IMR-90 (cell line): ENCODE measurements at regions not wholly inside any gene's neighbourhood (a gene's known extent, or its start where the extent isn't known, plus 50 kb on each side); places are given as distances from the start of the nearest gene placed in this dataset.

Experiments used
- POLR2A ChIP-seq: IDR thresholded peaks from 2 replicates; pipeline ENCODE4 v1.6.1; 2012; ENCODE audit warnings: mild to moderate bottlenecking, low read depth, low read length
- TF ChIP-seq, protein P1 (sequence below): conservative IDR thresholded peaks from 2 replicates; pipeline ENCODE4 v1.5.1; 2012; ENCODE audit warnings: mild to moderate bottlenecking, low read depth, low read length, improper control_type of control experiment
- TF ChIP-seq, protein P2 (sequence below): fragments of 150-350 bp; IDR thresholded peaks from 2 replicates; pipeline ENCODE4 v1.6.1; 2017; ENCODE audit warnings: mild to moderate bottlenecking, antibody characterized with exemption, low read length, low read depth

DNA sequence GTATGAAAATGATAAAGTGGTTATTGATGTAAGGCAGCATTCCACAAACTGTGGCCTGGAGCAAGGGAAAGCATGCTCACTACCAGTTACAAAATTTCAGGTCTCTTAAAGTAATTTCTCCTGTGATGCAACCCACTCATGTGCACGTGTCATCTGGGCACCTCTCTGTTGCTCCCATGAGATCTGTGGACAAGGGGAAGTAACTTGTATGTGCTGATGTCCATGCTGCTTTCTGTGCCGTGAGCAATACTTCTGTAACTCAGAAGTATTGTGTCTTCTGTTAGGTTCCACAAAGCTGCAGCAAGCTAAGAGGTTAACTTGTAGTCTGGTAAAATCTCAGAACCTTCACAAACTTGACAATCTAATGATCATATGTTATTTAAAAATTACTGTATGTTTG, 930.0 kb upstream of the SLITRK6 start:
- TF ChIP-seq, protein P1, sequence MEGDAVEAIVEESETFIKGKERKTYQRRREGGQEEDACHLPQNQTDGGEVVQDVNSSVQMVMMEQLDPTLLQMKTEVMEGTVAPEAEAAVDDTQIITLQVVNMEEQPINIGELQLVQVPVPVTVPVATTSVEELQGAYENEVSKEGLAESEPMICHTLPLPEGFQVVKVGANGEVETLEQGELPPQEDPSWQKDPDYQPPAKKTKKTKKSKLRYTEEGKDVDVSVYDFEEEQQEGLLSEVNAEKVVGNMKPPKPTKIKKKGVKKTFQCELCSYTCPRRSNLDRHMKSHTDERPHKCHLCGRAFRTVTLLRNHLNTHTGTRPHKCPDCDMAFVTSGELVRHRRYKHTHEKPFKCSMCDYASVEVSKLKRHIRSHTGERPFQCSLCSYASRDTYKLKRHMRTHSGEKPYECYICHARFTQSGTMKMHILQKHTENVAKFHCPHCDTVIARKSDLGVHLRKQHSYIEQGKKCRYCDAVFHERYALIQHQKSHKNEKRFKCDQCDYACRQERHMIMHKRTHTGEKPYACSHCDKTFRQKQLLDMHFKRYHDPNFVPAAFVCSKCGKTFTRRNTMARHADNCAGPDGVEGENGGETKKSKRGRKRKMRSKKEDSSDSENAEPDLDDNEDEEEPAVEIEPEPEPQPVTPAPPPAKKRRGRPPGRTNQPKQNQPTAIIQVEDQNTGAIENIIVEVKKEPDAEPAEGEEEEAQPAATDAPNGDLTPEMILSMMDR = no peak
- TF ChIP-seq, protein P2, sequence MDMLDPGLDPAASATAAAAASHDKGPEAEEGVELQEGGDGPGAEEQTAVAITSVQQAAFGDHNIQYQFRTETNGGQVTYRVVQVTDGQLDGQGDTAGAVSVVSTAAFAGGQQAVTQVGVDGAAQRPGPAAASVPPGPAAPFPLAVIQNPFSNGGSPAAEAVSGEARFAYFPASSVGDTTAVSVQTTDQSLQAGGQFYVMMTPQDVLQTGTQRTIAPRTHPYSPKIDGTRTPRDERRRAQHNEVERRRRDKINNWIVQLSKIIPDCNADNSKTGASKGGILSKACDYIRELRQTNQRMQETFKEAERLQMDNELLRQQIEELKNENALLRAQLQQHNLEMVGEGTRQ = no peak
- TF ChIP-seq POLR2A = no peak
